GM23248 (cell line): ENCODE measurements at regions not wholly inside any gene's neighbourhood (a gene's known extent, or its start where the extent isn't known, plus 50 kb on each side); places are given as distances from the start of the nearest gene placed in this dataset.
"Not testable (repeated sequence)": the region's sequence is repeated elsewhere in the genome, so short reads cannot be mapped to it uniquely, and the experiment has no call there.

ENCODE experiments used
- DNase-seq: peaks from one replicate; pipeline ENCODE4 v3.0.0-alpha.2; 2015
- H2AFZ ChIP-seq: fragments of 200-600 bp; sonication (generic); 2 replicates; pipeline ENCODE4 v1.6.1; 2016; ENCODE audit warnings: antibody characterized with exemption
- H3F3A ChIP-seq: fragments of 200-600 bp; sonication (generic); 2 replicates; pipeline ENCODE4 v1.6.1; 2016; ENCODE audit warnings: mild to moderate bottlenecking, antibody characterized with exemption, mixed run types; ENCODE audit not compliant: insufficient read depth
- H3K27ac ChIP-seq: fragments of 200-600 bp; sonication (generic); 2 replicates; pipeline ENCODE4 v1.5.1; 2016; ENCODE audit warnings: mild to moderate bottlenecking
- H3K27me3 ChIP-seq: fragments of 200-600 bp; sonication (generic); replicated peaks from 2 replicates; pipeline ENCODE4 v1.6.1; 2016; ENCODE audit warnings: mild to moderate bottlenecking; ENCODE audit not compliant: insufficient read depth
- H3K36me3 ChIP-seq: fragments of 200-600 bp; sonication (generic); 2 replicates; pipeline ENCODE4 v1.6.1; 2016; ENCODE audit warnings: low read depth, mild to moderate bottlenecking
- H3K4me1 ChIP-seq: fragments of 200-600 bp; sonication (generic); 2 replicates; pipeline ENCODE4 v1.6.1; 2016; ENCODE audit warnings: mild to moderate bottlenecking; ENCODE audit not compliant: insufficient read depth
- H3K4me2 ChIP-seq: fragments of 200-600 bp; sonication (generic); one replicate; pipeline ENCODE4 v1.6.1; 2016; ENCODE audit warnings: mild to moderate bottlenecking; ENCODE audit not compliant: unreplicated experiment
- H3K4me3 ChIP-seq: fragments of 200-600 bp; sonication (generic); 2 replicates; pipeline ENCODE4 v1.5.1; 2016; ENCODE audit warnings: mild to moderate bottlenecking
- H3K79me2 ChIP-seq: fragments of 200-600 bp; sonication (generic); 2 replicates; pipeline ENCODE4 v1.6.1; 2016; ENCODE audit warnings: mild to moderate bottlenecking; ENCODE audit not compliant: insufficient read depth
- H3K9ac ChIP-seq: fragments of 200-600 bp; sonication (generic); 2 replicates; pipeline ENCODE4 v1.6.1; 2016; ENCODE audit warnings: mild to moderate bottlenecking
- H3K9me2 ChIP-seq: fragments of 200-600 bp; sonication (generic); 2 replicates; pipeline ENCODE4 v1.6.1; 2016; ENCODE audit warnings: mixed run types, mild to moderate bottlenecking, moderate library complexity; ENCODE audit not compliant: insufficient read depth
- H3K9me3 ChIP-seq: fragments of 200-600 bp; sonication (generic); one replicate; pipeline ENCODE4 v1.6.1; 2017; ENCODE audit warnings: low read depth
- H4K20me1 ChIP-seq: fragments of 200-600 bp; sonication (generic); 2 replicates; pipeline ENCODE4 v1.6.0; 2016; ENCODE audit not compliant: insufficient read depth
- EZH2 ChIP-seq: fragments of 200-600 bp; sonication (generic); IDR thresholded peaks from 2 replicates; pipeline ENCODE4 v1.6.1; 2018; ENCODE audit warnings: antibody characterized with exemption, mild to moderate bottlenecking; ENCODE audit not compliant: insufficient read depth, poor library complexity, severe bottlenecking
- EZH2phosphoT487 ChIP-seq: fragments of 200-600 bp; sonication (generic); IDR thresholded peaks from 2 replicates; pipeline ENCODE4 v1.6.1; 2018; ENCODE audit warnings: antibody characterized with exemption, moderate library complexity, mild to moderate bottlenecking, low read depth; ENCODE audit not compliant: insufficient read depth
- WGBS, 2 experiments: methylation state at CpG; one replicate each; pipeline ENCODE4 v1.1.6; 2015 to 2017; ENCODE audit warnings: low lambda C conversion rate in 2 of 2, low coverage in 1 of 2; ENCODE audit errors: missing lambda C conversion rate in 2 of 2; 5-methylcytosine and 5-hydroxymethylcytosine counted together
- in situ Hi-C: fragments of 300-500 bp; cut with MboI; formaldehyde crosslinking; loops from 2 replicates; pipeline ENCODE4 v1.15.0; 2020

- H3K9me2 ChIP-seq, H4K20me1 ChIP-seq, H3K4me1 ChIP-seq, H3K9ac ChIP-seq, DNase-seq, H3K4me2 ChIP-seq, H3K9me3 ChIP-seq, in situ Hi-C loops, H3K79me2 ChIP-seq, H3K27me3 ChIP-seq, H3K36me3 ChIP-seq, H3K27ac ChIP-seq, H3F3A ChIP-seq: not testable (repeated sequence)
- WGBS, 2 experiments: 4 to 15% methylated on average over 5 of the region's 9 CpGs
- H2AFZ ChIP-seq: peak overlapping the region; percentile 45; the same call in 1 of the 2 replicates
- H3K4me3 ChIP-seq: peak overlapping the region; percentile 49
Observed at GRCh38 chr7:25603427-25603740, 375.1 kb upstream of the NPVF start.

DNA sequence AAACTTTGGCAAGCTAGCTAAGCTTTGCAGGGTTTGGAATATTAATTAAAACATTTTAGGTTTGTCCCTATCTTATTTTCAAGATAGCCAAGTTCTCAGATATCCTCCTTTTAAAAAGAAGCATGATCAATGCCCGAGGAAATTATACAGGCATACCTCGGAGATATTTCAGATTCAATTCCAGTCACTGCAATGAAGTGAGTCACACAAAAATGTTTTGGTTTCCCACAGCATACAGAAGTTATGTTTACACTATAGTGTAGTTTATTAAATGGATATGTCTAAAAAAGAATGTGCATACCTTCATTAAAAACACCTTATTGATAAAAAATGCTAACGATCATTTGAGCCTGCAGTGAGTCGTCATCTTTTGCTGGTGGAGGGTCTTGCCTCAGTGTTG is 382.9 kb upstream of the NPVF start:
- H3K9me3 ChIP-seq: no peaks in the 10 kb centered on the region
- H2AFZ ChIP-seq: no peak overlapping the region
- H3K4me1 ChIP-seq: no peaks in the 10 kb centered on the region
- H3K9me2 ChIP-seq: peaks cover 4% of the 10 kb centered on the region; the same call in 1 of the 2 replicates
- H4K20me1 ChIP-seq: no peaks in the 10 kb centered on the region
- H3K27ac ChIP-seq: no peak overlapping the region
- no peaks in the 10 kb centered on the region for H3K79me2 ChIP-seq
- no peaks in the 10 kb centered on the region for H3K36me3 ChIP-seq
- WGBS, 2 experiments: 60 to 63% methylated on average over 4 of the region's 4 CpGs
- in situ Hi-C loops: no loop called here
- H3K4me3 ChIP-seq: no peak overlapping the region
- H3F3A ChIP-seq: no peaks in the 10 kb centered on the region
- no peak overlapping the region for H3K4me2 ChIP-seq
- H3K9ac ChIP-seq: no peak overlapping the region
- no peak for TF ChIP-seq EZH2phosphoT487
- TF ChIP-seq EZH2: no peak
- H3K27me3 ChIP-seq: no peaks in the 10 kb centered on the region
- no peak for DNase-seq

DNA sequence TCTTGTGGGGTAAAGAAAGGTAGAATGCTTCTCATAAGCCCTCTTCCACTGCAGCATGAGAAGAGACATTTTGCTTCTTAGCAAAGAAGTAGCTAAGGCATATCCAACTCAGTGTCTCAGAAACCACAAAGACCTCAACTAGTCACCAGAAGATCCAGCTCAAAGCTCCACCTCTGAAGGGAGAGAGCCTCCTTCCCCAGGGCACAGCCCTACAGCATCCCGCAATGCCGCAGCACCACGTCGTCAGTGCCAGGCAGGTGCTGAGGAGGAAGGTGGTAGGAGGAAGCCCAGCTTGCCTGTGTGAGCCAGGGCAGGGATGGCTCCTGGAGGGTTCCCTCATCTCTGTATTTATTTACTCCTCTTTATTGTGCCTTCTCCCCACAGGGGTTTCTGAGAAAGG is 385.6 kb upstream of the NPVF start:
- Histone ChIP-seq H3K27ac (no peak overlapping the region), H3K4me1 (no peaks in the 10 kb centered on the region), H4K20me1 (no peaks in the 10 kb centered on the region), H3K9ac (no peak overlapping the region), H3K27me3 (no peaks in the 10 kb centered on the region; the same call in 1 of the 2 replicates), H3K4me2 (no peak overlapping the region), H3K4me3 (no peak overlapping the region), H3K79me2 (no peaks in the 10 kb centered on the region), H3K9me2 (peaks cover 4% of the 10 kb centered on the region; the same call in 1 of the 2 replicates), H3K9me3 (no peaks in the 10 kb centered on the region), H3K36me3 (no peaks in the 10 kb centered on the region), H3F3A (no peaks in the 10 kb centered on the region), H2AFZ (no peak overlapping the region)
- DNase-seq: no peak
- in situ Hi-C loops: no loop called here
- no peak for TF ChIP-seq EZH2phosphoT487
- no peak for TF ChIP-seq EZH2
- 84 to 89% methylated on average over 4 of the region's 4 CpGs for WGBS, 2 experiments

GRCh38 chr7:25614415-25614814 is 386.1 kb upstream of the NPVF start:
- DNase-seq: no peak
- H3K79me2 ChIP-seq: no peaks in the 10 kb centered on the region

GRCh38 chr7:25615003-25615402 is 386.7 kb upstream of the NPVF start:
- H3K9me2 ChIP-seq: no peaks in the 10 kb centered on the region
- TF ChIP-seq EZH2phosphoT487 (no peak), EZH2 (no peak)
- no peaks in the 10 kb centered on the region for H3K36me3 ChIP-seq
- no peak overlapping the region for H3K27ac ChIP-seq
- H3F3A ChIP-seq: no peaks in the 10 kb centered on the region
- DNase-seq: no peak
- no peak overlapping the region for H2AFZ ChIP-seq
- H3K4me3 ChIP-seq: no peak overlapping the region
- H3K27me3 ChIP-seq: no peaks in the 10 kb centered on the region; the same call in 1 of the 2 replicates
- 41 to 45% methylated on average over 4 of the region's 4 CpGs for WGBS, 2 experiments
- no peaks in the 10 kb centered on the region for H4K20me1 ChIP-seq
- in situ Hi-C loops: no loop called here
- H3K9me3 ChIP-seq: no peaks in the 10 kb centered on the region
- H3K4me1 ChIP-seq: no peaks in the 10 kb centered on the region
- no peaks in the 10 kb centered on the region for H3K79me2 ChIP-seq
- no peak overlapping the region for H3K9ac ChIP-seq
- no peak overlapping the region for H3K4me2 ChIP-seq

More at GRCh38 chr7:25614415-25614814, 386.1 kb upstream of the NPVF start:
- Histone ChIP-seq H3K9ac (no peak overlapping the region), H3K27ac (no peak overlapping the region), H3K4me1 (no peaks in the 10 kb centered on the region), H3K4me3 (no peak overlapping the region), H3K4me2 (no peak overlapping the region), H3F3A (no peaks in the 10 kb centered on the region), H3K9me2 (peaks cover 3% of the 10 kb centered on the region; the same call in 1 of the 2 replicates), H2AFZ (no peak overlapping the region), H3K27me3 (no peaks in the 10 kb centered on the region; the same call in 1 of the 2 replicates), H4K20me1 (no peaks in the 10 kb centered on the region), H3K9me3 (no peaks in the 10 kb centered on the region), H3K36me3 (no peaks in the 10 kb centered on the region)
- in situ Hi-C loops: no loop called here
- TF ChIP-seq EZH2phosphoT487 (no peak), EZH2 (no peak)
- WGBS, 2 experiments: 25 to 28% methylated on average over 3 of the region's 3 CpGs
